T-helper 1 cell (primary cell): ENCODE measurements at regions not wholly inside any gene's neighbourhood (a gene's known extent, or its start where the extent isn't known, plus 50 kb on each side); places are given as distances from the start of the nearest gene placed in this dataset.
A peak's percentile ranks its signal among the peaks of the same experiment; 100 is the strongest.

ENCODE experiments used
- DNase-seq, 5 donors: peaks; one replicate each; pipeline ENCODE4 v3.0.0-alpha.2; 2012 to 2020

GRCh38 chr10:31604646-31605170 is 285.7 kb downstream of the ZEB1 start:
- DNase-seq, result no peak

DNA sequence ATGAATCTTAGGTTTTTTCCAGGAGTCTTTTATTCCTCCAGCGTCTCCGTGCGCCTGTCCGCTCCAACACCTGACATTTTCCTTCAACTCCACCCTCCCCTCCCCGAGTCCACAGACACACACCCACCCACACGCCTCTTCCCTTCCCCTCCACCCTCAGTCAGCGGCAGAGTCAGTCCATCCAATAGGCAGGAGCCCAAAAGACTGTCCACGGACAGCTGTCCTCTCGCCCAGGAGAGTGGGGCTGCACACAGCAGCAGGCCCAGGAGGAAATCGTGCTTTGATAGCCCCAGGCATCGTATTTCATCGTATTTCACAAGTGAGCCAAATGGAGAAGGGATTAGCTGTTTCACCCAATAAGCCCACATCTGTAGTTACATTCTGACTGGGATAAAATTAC is 285.1 kb downstream of the ZEB1 start:
- no peak for DNase-seq

GRCh38 chr10:31603235-31604087 is 284.4 kb downstream of the ZEB1 start:
- peak; percentile 47 to 91 (median 54) for DNase-seq

- DNase-seq, result no peak
Observed at GRCh38 chr10:31602541-31603234, 283.7 kb downstream of the ZEB1 start.

DNA sequence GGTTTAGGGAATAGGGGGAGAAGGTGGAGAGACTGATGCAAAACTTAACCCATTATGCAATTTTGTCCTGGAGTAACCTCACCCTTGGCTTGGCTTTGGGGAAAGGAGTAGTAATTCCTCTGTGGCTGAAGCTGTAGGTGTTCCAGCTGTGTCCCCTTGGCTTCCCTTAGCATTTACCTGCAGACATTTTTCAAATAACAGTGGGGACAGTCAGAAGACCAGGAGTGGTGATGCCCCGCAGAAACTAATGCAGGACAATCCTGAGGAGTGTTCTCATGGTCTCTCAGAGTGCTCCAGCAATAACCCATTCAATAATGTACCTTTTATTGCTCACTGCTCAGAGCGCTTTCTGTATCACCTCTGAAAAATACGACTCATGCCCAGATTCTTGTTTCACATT is 282.1 kb downstream of the ZEB1 start:
- no peak for DNase-seq

DNA sequence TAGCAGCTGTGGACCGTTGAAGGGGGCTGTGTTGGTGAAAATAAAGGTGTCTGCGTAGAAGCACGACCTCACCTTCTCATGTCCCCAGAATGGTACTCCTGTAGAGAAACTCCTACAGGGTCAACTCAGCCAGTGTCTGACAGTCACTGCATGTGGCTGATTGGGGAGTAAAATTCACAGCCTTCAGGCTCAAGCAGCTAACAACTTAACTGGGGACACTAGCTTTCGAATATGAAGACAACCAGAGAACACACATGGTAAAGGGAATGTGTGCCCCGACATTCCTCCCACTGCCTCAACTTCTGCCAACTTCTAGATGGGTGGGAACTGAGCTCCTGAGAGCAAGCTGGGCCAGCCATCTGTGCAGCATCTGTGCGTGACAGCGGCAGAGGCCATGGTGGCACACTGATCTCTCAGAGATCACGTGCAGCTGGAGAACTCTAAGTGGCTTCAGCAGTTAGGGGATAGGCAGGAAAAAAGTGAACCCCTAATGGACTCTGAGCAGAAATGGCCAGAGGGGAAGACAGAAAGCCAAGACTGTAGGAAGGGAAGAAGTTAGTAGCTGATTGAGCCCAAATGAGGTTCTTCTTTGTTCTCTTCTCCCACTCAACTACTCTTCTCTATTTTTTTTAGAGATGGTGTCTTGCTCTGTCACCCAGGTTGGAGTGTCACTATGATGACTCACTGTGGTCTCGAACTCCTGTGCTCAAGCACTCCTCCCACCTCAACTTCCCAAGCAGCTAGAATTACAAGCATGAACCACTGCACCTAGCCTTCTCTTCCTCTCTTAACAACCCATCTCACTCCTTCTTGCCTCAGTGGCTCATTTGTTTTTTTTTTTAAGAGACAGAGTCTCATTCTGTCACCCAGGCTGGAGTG is 280.8 kb downstream of the ZEB1 start:
- DNase-seq, result no peak

DNA sequence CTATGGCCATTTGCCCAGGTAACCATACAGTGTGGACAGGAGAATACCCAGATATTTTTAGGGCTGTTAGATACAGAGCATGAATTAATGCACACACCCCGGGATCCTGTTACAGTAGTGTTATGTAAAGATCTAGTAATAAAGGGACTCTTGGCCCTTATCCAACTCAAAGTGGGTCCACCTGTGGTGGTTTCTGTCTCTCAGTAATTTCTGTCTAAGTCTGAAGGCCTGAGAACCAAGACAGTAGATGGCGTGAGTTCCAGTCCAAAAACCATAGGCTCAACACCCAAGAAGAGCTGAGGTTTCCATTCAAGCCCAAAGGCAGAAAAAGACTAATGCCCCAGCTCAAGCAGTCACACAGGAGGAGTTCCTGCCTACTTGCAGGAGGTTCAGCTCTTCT is 277.7 kb downstream of the ZEB1 start:
- no peak for DNase-seq

DNA sequence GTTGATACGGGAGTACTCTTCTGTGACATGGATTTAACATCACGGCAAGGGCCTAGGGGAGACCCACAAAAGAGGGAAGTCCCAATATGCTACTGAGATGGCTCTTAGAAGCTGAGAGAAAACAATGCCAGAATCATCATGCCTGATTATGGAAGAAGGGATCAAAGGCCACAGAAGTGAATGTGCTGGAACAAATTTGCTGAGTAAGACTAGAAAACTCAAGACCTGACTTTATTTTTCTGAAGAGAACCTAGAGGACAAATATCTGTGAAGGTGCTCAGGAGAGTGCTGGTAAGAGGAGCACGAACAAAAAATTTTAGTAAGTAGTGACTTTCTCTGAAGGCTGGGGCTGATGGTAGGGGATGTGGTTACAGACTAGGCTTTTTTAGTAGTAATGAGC is 277.0 kb downstream of the ZEB1 start:
- no peak for DNase-seq

DNA sequence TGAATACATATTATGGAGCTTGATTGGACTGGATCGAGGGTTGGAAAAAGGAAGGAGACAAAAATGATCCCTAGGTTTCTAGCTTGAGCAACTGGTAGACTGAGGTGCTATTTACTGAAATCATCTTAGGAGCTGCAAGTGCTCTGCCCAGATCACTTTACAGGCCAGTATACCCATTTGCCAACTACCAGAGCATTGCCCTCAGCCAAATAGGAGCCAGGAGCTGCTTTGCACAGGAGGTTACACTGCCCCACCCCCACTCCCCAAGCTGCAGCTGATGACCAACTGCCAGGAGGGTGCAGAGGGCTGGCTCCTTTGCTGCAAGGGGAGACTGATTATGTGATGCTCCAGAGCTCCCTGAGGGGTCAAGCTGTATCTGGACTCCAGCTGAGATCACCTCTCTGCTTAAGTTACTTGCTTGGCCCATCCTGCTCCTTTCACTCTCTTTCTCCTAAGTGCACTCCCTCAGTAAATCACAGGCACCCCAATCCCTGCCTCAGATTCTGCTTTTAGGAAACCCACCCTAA is 275.4 kb downstream of the ZEB1 start:
- no peak for DNase-seq

- DNase-seq, result no peak
Observed at GRCh38 chr10:31593124-31593523, 274.1 kb downstream of the ZEB1 start.

DNA sequence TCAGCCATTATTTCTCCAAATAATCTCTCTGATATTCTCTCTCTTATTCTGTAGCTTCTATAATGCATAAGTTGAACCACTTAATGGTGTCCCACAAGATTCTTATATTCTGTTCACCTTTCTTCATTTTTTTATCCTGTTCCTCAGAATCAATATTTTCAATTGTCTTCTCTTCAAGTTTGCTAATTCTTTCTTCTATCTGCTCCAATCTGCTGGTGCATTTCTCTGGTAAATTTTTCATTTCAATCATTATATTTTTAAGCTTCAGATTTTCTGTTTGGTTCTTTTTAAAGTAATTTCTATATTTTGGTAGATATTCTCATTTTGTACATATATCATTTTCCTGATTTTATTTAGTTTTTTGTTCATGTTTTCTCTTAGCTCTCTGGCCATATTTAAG is 272.6 kb downstream of the ZEB1 start:
- no peak for DNase-seq

GRCh38 chr10:31590023-31590800 is 271.2 kb downstream of the ZEB1 start:
- DNase-seq, result no peak

DNA sequence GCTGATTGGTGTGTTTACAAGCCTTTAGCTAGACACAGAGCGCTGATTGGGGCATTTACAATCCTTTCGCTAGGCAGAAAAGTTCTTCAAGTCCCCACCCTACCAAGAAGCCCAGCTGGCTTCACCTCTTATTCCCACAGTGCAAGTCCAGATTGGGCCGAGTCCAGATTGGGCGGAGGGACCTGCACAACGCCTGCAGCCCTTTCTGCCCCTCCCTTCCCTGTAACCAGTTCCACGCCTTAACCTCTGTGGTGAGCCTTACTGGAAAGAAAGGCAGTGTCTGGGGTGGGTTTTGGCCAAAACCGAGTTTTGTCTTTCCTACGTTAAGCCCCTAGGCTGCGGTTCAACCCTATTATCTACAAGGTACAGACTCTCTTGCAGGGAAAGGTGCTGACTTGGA is 268.7 kb downstream of the ZEB1 start:
- DNase-seq, result no peak

GRCh38 chr10:31586723-31587638 is 268.0 kb downstream of the ZEB1 start:
- DNase-seq, result no peak

- DNase-seq, result no peak
Observed at GRCh38 chr10:31584876-31585275, 265.9 kb downstream of the ZEB1 start.

GRCh38 chr10:31584098-31584631 is 265.1 kb downstream of the ZEB1 start:
- DNase-seq, result no peak

DNA sequence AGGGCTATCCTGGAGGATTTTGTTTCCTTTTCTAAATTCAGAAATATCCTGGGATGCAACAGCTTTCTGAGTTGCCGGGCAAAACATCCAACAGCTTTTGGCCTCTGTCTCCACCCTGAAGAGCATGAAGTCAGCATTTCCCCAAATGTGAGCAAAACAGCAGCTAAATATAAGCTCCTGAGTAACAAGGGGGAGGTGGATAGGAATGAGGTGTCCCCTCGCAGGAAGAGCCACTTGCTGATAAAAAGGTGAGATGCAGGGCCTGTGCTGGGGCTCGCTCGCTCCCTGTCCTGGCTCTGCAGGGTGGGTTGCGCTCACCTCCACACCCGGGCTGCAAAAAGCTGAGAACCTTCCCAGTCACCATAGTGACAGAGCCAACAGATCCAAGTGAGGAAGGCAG is 264.3 kb downstream of the ZEB1 start:
- no peak for DNase-seq

DNA sequence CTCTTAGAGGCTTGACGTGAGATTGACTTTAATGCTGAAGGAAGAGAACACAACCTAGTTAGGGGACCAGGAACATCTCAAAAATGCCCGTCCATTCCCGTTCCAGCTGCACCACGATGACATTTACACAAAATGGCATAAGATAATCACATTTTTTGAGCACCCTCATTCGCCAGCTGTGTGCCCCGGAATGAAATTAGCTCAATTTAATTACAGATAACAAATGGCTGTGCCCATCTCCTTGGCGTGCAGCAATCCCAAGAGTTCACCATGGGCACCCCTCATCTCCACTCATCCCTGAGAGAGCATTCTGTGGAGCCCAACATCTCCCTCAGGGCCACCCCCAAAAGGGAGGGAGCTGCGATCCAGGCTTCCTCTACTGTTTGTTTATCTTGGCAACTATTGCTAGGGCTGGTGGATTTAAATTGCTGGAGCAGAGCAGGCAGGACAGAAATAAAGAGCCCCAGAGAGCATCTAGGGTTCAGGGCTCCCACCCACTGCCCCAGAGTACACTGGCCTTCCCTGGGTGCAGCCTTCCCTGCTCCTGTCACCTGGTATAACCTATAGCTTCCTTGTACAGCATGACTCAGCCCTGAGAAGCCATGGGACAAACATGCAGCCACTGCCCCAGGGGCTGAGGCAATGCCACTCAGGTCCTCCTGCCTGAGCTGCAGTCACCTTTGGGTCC is 263.5 kb downstream of the ZEB1 start:
- no peak for DNase-seq

- DNase-seq, result no peak
Observed at GRCh38 chr10:31581741-31582323, 262.8 kb downstream of the ZEB1 start.

- DNase-seq, result no peak
Observed at GRCh38 chr10:31580646-31581045, 261.6 kb downstream of the ZEB1 start.
